ENCODE measurements at regions not wholly inside any gene's neighbourhood (a gene's known extent, or its start where the extent isn't known, plus 50 kb on each side); places are given as distances from the start of the nearest gene placed in this dataset.

DNA sequence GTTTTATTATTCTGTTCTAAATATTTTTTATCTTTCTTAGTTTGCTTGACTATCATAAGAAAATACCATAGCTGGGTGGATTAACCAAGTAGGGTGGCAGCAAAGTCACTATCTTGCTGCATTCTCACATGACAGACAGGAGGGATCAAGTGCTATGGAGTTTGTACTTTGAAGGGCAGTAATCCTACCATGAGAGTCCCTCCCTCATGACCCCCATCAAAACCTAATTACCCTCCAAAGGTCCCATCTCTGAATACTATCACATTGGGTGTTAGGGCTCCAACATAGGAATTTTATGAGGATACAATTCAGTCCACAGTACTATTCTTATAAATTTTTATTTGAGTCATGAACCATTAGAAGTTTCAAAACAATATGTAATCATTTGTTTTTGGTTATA is 388.5 kb upstream of the B3GALT2 start:
- no peak for DNase-seq

DNA sequence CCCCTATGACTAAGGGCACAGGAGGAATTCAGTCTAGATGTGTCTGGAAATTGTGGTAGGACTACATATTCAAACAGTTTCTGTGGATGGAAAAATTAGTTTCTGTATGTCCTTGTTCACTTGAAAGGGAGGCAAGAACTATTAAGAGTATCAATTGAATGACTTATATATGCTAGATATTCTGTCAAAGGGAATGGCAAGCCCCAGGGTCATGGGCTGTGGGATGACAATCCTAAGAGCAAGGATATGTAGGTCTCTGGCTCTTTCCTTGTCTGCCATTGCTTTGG is 383.5 kb upstream of the B3GALT2 start:
- DNase-seq: no peak

GRCh38 chr1:193569096-193569982 is 382.9 kb upstream of the B3GALT2 start:
- DNase-seq: peak; percentile 93

DNA sequence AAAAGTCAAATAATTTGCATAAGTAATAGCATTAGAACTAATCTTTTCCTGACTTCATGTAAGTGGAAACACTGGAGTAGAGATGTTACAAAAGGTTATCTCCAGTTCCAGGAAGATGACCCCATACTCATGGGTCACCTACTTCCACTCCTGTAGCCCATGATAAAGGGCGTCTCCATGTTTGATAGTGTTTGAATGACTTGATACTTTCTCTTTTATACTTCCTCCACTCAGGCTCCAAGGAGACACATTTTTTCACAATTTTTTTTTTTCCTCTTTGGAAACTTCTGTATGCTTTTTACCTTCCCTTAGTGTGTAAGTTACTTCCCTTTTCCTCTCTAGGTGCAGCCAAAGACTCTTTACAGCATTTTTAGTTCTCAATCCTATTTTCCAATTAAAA is 382.1 kb upstream of the B3GALT2 start:
- no peak for DNase-seq

DNA sequence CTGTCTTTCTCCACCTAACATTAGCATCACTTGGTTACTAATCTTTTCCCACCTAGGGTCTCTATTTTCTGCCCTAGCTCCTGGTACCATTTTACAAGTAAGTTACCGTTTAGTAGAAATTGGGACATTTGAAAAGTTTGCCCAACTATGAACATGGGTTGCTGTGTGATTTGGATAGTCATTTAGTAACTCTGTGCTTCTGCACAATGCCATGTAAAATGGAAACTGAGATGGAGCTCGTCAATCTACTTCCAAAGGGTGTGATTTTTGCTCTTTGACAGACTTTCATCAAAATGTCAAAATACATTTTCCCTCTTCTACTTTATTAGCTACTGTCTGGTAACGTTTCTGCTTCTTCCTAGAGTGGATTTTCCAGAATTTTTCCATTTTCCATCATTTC is 381.5 kb upstream of the B3GALT2 start:
- no peak for DNase-seq

GRCh38 chr1:193566735-193567134 is 380.3 kb upstream of the B3GALT2 start:
- no peak for DNase-seq

- DNase-seq: no peak
Measured at GRCh38 chr1:193565971-193566577, 379.7 kb upstream of the B3GALT2 start.

DNA sequence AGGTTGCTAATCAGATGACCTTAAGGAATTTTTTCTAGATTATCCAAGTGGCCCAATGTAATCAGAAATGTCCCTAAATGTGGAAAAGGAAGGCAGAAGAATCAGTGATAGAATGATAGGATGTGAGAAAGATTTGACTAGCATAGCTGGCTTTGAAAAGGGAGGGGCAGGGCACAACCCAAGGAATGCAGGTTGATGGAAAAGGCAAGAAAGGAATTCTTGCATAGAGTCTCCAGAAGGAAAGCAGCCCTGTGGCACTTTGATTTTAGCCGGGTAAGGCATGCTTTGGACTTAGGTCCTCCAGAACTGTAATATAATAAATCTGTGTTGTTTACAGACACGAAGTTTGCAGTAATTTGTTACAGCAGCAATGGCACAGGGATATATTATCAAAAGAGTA is 375.7 kb upstream of the B3GALT2 start:
- DNase-seq: no peak

DNA sequence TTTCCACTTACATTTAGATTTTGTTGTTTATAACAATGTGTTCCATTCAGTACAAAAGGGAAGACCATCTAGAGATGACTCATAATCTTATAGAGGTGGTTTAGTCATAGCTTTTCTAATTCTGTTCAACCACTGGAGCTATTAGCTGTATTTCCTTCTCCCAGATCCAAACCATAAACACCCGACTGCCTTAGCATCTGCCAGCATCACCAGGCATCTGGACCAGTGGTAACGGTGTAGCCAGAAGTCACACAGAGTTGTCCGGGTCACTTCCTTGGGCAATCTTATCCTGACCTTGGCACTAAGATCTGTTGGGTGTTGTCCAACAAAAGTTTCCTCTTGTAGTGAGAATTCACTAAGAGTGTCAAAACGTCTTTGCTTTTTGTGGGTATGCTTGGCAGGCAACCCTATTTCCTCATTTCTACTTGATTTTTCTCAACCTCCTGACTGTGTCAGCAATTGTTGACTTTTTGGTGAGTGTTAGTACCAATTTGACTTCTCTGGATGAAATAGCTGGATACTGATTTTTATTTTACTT is 372.1 kb upstream of the B3GALT2 start:
- peak; percentile 79 for DNase-seq

- no peak for DNase-seq
Measured at GRCh38 chr1:193555662-193556441, 369.4 kb upstream of the B3GALT2 start.

GRCh38 chr1:193553564-193553963 is 367.2 kb upstream of the B3GALT2 start:
- no peak for DNase-seq

- no peak for DNase-seq
Measured at GRCh38 chr1:193552274-193552673, 365.9 kb upstream of the B3GALT2 start.

DNA sequence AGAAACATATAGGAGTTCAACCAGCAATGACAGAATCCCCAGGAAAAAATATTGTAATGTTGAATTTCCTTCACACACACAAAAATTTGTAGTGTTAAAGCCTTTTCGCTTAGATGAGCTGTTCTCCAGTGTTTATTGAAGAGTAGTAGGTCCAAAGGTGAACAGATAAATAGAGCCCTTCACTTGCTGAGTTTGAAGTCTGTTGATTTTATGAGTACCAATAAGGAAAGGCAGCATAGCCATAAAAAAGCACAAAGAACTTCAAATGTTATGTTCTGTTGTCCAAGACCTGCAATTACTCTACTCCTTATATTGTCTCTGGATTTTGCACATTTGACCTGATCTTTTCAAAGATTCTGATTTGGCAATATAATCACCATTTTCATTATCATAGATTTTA is 362.7 kb upstream of the B3GALT2 start:
- DNase-seq: no peak

- no peak for DNase-seq
Measured at GRCh38 chr1:193545171-193545570, 358.8 kb upstream of the B3GALT2 start.

- DNase-seq: peak; percentile 81
Measured at GRCh38 chr1:193543259-193543658, 356.8 kb upstream of the B3GALT2 start.

- DNase-seq: no peak
Measured at GRCh38 chr1:193542690-193543089, 356.3 kb upstream of the B3GALT2 start.

DNA sequence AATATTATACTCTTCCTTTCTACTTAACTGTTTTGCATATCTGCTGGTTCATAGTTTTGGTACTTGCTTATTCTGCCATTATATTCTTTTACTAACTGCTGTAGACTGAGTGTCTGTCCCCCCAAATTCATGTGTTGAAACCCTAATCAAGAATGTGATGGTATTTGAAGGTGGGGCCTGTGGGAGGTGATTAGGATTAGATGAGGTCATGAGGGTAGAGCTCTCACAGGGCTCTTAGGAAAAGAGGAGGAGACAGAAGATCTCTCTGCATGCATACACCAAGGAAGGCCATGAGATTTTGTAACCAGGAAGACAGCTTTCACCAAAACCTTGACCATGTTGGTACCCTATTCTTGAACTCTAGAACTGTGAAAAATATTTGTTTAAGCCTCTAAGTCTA is 354.1 kb upstream of the B3GALT2 start:
- no peak for DNase-seq

DNA sequence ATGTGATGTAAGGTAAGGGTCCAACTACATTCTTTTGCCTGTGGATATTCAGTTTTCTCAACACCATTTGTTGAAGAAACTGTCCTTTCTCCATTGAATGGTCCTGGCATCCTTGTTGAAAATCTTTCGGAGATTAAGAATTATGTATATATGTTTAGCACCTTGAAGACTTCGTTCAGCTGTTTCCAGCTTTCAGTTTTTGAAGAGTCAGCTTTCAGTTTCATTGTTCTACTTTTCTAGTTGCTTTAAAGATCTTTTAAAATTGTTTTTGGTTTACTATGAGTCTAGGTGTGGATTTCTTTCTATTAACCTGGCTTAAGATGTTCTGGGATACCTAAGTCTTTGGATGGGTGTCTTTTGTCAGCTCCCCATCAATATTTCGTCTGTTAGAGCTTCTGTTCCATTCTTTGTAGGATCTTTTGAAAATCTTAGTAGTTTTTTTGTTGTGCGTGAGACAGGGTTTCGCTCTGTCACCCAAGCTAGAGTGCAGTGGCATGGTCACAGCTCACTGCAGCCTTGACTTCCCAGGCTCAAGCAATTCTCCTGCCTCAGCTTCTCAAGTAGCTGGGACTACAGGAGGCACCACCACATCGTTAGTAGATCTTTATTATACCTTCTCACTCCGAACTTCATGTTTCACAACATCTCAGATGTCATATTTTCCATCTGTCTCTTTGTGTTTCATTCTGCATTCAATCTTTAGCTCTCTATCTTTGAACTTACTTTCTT is 353.5 kb upstream of the B3GALT2 start:
- DNase-seq: no peak

- DNase-seq: no peak
Measured at GRCh38 chr1:193538680-193539079, 352.3 kb upstream of the B3GALT2 start.

DNA sequence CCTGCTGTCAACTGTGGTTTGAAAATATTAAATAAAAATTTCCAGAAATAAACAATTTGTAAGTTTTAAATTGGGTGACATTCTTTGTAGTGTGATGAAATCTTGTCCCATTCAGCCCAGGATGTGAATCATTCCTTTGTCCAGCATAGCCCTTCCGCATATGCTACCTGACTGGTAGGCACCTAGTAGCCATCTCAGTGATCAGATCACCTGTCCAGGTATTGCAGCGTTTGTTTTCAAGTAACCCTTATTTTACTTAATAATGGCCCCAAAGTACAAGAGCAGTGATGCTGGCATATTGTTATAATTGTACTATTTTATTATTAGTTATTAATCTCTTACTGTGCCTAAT is 351.6 kb upstream of the B3GALT2 start:
- no peak for DNase-seq

DNA sequence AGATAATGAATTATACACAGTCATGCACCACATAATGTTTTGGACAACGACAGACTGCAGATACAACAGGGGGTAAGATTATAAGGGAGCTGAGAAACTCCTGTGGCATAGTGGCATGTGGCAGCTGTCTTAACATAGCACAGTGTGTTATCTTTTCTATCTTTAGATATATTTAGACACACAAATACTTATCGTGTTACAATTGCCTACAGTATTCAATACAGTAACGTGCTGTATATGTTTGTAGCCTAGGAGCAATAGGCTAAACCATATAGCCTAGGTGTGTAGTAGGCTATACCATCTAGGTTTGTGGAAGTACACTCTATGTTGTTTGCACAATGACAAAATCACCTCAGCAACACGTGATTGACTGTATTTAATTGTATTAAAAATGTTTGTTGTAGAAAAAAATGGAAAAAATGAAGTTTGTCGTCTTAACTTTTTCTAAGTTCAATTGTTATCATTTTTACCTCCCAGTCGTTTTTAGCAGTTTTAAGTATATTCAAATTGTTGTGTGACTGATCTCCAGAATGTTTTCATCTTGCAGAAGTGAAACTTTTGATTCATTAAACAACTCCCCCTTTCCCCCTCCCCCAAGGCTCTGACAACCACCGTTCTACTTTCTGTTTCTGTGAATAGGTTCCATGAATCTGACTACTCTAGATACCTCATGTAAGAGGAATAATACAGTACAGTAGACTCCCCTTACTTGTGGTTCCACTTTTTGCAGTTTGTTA is 351.0 kb upstream of the B3GALT2 start:
- no peak for DNase-seq

- DNase-seq: no peak
Measured at GRCh38 chr1:193533853-193534252, 347.4 kb upstream of the B3GALT2 start.

All from fibroblast of skin of abdomen (primary cell).